ENCODE measurements at regions not wholly inside any gene's neighbourhood (a gene's known extent, or its start where the extent isn't known, plus 50 kb on each side); places are given as distances from the start of the nearest gene placed in this dataset.

DNA sequence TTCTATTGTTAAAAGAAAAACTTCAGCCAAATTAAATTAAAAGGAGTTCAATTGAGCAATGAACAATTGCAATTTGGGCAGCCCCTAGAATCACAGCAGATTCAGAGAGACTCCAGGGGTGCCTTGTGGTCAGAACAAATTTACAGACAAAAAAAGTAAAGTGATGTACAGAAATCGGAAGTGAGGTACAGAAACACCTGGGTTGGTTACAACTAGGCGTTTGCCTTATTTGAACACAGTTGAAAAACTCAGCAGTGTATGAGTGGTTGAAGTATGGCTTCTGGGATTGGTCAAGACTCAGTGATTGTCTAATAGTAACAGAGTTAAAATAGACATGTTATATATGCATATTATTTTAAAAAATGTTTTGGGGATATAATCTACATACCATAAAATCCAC lies 98.5 kb upstream of the ZSWIM2 start:
- Mint-ChIP-seq H3K4me3 (ENCODE audit: unreplicated experiment) (no peak overlapping the region), H3K36me3 (ENCODE audit: unreplicated experiment) (no peaks in the 10 kb centered on the region), H3K4me1 (ENCODE audit: low read depth, unreplicated experiment) (no peaks in the 10 kb centered on the region), H3K27ac (ENCODE audit: unreplicated experiment) (no peak overlapping the region), H3K27me3 (ENCODE audit: unreplicated experiment) (peaks cover 2% of the 10 kb centered on the region), H3K9me3 (ENCODE audit: unreplicated experiment) (peaks cover 2% of the 10 kb centered on the region)
- no peak for DNase-seq
- TF ChIP-seq, protein P1, sequence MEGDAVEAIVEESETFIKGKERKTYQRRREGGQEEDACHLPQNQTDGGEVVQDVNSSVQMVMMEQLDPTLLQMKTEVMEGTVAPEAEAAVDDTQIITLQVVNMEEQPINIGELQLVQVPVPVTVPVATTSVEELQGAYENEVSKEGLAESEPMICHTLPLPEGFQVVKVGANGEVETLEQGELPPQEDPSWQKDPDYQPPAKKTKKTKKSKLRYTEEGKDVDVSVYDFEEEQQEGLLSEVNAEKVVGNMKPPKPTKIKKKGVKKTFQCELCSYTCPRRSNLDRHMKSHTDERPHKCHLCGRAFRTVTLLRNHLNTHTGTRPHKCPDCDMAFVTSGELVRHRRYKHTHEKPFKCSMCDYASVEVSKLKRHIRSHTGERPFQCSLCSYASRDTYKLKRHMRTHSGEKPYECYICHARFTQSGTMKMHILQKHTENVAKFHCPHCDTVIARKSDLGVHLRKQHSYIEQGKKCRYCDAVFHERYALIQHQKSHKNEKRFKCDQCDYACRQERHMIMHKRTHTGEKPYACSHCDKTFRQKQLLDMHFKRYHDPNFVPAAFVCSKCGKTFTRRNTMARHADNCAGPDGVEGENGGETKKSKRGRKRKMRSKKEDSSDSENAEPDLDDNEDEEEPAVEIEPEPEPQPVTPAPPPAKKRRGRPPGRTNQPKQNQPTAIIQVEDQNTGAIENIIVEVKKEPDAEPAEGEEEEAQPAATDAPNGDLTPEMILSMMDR (IDR thresholded peaks at IDR 0.05; ENCODE audit: partially characterized antibody, unreplicated experiment): no peak

DNA sequence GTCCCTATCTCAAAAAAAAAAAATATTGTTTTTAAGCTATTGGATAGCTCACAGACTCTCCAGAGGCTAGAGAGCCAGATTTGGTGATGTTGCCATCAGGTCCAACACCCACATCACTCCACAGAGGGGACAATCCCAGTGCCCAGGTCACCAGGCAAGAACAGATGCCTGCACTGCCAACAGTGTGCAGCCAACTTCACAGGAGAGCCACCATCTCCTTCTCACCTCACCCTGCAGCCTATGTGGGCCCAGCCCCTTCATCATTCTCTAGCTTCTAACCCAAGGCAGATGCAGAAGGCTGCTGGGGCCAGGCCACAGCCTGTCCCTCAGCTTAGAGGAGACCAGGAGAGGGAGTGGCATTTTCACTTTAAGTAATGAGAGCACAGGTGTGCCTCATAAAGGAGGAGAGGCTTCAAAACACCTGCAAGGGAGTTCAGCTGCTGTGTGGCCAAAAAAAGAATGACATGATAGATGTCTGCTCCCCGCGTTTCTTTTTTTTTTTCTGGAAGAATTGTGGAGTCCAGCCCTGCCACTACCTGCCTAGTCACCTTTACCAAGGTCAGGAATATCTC lies 98.0 kb upstream of the ZSWIM2 start:
- DNase-seq: no peak
- Mint-ChIP-seq H3K4me1 (ENCODE audit: low read depth, unreplicated experiment) (no peaks in the 10 kb centered on the region), H3K4me3 (ENCODE audit: unreplicated experiment) (no peak overlapping the region), H3K36me3 (ENCODE audit: unreplicated experiment) (no peaks in the 10 kb centered on the region), H3K27ac (ENCODE audit: unreplicated experiment) (no peak overlapping the region), H3K9me3 (ENCODE audit: unreplicated experiment) (peaks cover 2% of the 10 kb centered on the region), H3K27me3 (ENCODE audit: unreplicated experiment) (peaks cover 2% of the 10 kb centered on the region)
- TF ChIP-seq, protein P1 (IDR thresholded peaks at IDR 0.05; ENCODE audit: partially characterized antibody, unreplicated experiment): no peak

DNA sequence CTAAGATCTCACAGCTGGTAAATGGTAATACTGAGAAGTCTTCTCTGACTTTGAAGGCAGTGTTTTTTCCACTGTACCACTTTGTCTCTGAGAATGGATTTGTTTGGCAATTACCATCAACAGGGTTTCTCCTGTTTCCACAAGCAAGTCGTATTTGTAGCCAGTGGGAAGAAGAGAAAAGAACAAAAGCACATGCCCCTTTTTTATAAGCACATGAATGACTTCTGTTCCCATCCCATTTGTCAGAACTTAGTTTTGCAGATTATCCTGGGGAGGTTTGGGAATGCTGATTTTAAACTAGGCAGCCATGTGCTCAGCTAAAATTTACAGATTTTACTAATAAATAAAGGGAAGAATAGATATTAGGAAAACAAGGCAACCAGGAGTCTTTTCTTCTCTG lies 92.9 kb upstream of the ZSWIM2 start:
- DNase-seq: no peak
- peaks cover 2% of the 10 kb centered on the region for H3K27me3 Mint-ChIP-seq (ENCODE audit: unreplicated experiment)
- no peak overlapping the region for H3K27ac Mint-ChIP-seq (ENCODE audit: unreplicated experiment)
- no peaks in the 10 kb centered on the region for H3K4me1 Mint-ChIP-seq (ENCODE audit: low read depth, unreplicated experiment)
- peaks cover 2% of the 10 kb centered on the region for H3K9me3 Mint-ChIP-seq (ENCODE audit: unreplicated experiment)
- no peaks in the 10 kb centered on the region for H3K36me3 Mint-ChIP-seq (ENCODE audit: unreplicated experiment)
- no peak overlapping the region for H3K4me3 Mint-ChIP-seq (ENCODE audit: unreplicated experiment)
- TF ChIP-seq, protein P1 (IDR thresholded peaks at IDR 0.05; ENCODE audit: partially characterized antibody, unreplicated experiment): no peak

DNA sequence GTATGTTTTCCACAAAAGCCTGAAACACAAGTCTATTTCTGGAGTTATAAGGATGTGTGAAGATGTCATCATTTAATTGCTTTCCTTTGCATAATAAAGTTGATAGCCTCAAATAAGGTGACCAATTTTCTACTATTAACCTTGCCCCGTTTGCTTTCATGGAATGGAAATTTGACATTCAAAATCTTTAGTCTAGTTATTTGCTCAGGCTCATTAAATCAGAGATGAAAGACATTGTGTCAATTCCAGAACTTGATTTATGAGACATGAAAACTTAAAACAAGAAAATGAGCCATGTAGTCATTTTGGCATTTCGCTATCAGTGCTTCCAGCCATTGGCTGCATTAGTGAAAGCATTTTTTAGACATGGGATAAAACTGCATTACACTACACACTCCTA lies 91.5 kb upstream of the ZSWIM2 start:
- DNase-seq: no peak
- Mint-ChIP-seq H3K36me3 (ENCODE audit: unreplicated experiment) (no peaks in the 10 kb centered on the region), H3K4me3 (ENCODE audit: unreplicated experiment) (no peak overlapping the region), H3K4me1 (ENCODE audit: low read depth, unreplicated experiment) (no peaks in the 10 kb centered on the region), H3K27ac (ENCODE audit: unreplicated experiment) (no peak overlapping the region), H3K27me3 (ENCODE audit: unreplicated experiment) (peaks cover 2% of the 10 kb centered on the region), H3K9me3 (ENCODE audit: unreplicated experiment) (peaks cover 2% of the 10 kb centered on the region)
- TF ChIP-seq, protein P1 (IDR thresholded peaks at IDR 0.05; ENCODE audit: partially characterized antibody, unreplicated experiment): no peak

DNA sequence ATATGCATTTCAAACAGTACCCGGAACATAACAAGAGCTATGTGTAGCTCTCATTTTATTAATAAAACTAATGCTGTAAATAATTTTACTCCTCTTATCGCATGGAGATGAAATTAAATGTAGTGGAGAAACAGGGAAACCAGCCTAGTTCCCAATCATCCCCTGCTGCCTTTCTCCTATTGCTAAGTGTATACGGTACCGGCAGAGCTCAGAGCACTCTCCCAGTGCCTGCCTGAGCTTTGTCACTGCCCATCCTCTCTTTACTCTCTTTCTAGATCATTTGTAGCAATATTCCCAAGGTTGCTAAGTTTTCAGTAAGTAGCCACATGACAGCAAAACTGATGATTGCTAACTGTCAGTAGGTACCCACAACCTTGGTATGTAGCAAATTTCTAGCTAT lies 85.5 kb upstream of the ZSWIM2 start:
- H3K4me1 Mint-ChIP-seq (ENCODE audit: low read depth, unreplicated experiment): no peaks in the 10 kb centered on the region
- no peaks in the 10 kb centered on the region for H3K27me3 Mint-ChIP-seq (ENCODE audit: unreplicated experiment)
- DNase-seq: no peak
- TF ChIP-seq, protein P1 (IDR thresholded peaks at IDR 0.05; ENCODE audit: partially characterized antibody, unreplicated experiment): no peak
- H3K9me3 Mint-ChIP-seq (ENCODE audit: unreplicated experiment): no peaks in the 10 kb centered on the region
- H3K4me3 Mint-ChIP-seq (ENCODE audit: unreplicated experiment): no peak overlapping the region
- peaks cover 3% of the 10 kb centered on the region for H3K36me3 Mint-ChIP-seq (ENCODE audit: unreplicated experiment)
- no peak overlapping the region for H3K27ac Mint-ChIP-seq (ENCODE audit: unreplicated experiment)
